ENCODE measurements at regions not wholly inside any gene's neighbourhood (a gene's known extent, or its start where the extent isn't known, plus 50 kb on each side); places are given as distances from the start of the nearest gene placed in this dataset.

DNA sequence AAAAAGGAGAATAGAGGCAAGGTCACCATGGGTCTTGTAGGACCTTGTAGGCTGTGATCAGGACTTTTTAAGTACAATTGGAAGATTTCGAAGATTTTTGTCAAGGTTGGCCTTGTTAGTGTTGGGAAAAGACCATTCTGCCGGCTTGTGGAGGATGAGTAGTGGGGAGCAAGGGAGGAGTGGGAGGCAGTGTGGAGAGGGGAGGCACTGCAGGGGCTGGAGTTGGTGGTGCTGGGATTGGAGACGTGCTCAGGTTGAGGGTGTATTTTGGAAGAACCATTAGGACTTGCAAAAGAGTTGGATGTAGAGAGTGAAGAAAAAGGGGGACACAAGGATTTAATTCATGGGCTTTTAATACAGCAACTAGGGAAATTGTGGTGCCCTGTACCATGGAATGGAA, 397.1 kb downstream of the TSN start:
- H3K4me3 ChIP-seq (ENCODE audit: low read depth, low read length) = no peak overlapping the region
- no peak for DNase-seq (ENCODE audit: low read depth)
- TF ChIP-seq MAX (IDR thresholded peaks at IDR 0.05; ENCODE audit: low read depth, low read length) (no peak), POLR2A (IDR thresholded peaks at IDR 0.05; ENCODE audit: extremely low read depth, insufficient read length) (no peak), CTCF (IDR thresholded peaks at IDR 0.05; ENCODE audit: low read depth, low read length) (no peak), MYC (IDR thresholded peaks at IDR 0.05; ENCODE audit: low read depth, low read length) (no peak)

GRCh38 chr2:122156176-122156890, 400.9 kb downstream of the TSN start:
- no peak for TF ChIP-seq MAX (IDR thresholded peaks at IDR 0.05; ENCODE audit: low read depth, low read length)
- TF ChIP-seq POLR2A (IDR thresholded peaks at IDR 0.05; ENCODE audit: extremely low read depth, insufficient read length) = no peak
- no peak for TF ChIP-seq CTCF (IDR thresholded peaks at IDR 0.05; ENCODE audit: low read depth, low read length)
- peak; percentile 9 for DNase-seq (ENCODE audit: low read depth)
- H3K4me3 ChIP-seq (ENCODE audit: low read depth, low read length) = no peak overlapping the region

DNA sequence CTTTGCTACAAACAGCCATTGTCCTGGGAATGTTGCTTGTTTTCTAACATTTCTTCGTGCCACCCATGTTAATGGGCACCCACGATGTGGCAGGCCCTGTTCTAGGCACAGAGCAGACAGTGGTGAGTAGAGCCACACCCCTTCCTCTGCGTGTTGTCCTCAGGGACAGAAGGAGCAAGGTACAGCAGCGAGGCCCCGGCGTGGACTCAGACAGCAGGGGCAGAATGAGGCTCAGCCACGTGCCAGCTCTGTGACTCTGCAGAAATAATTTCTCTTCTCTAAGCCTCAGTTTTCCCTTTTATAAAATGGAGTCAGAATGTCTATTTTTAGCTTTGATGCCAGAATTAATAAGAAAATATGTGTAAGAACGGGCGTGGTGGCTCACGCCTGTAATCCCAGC, 401.7 kb downstream of the TSN start:
- no peak for DNase-seq (ENCODE audit: low read depth)
- H3K4me3 ChIP-seq (ENCODE audit: low read depth, low read length) = no peak overlapping the region
- no peak for TF ChIP-seq MAX (IDR thresholded peaks at IDR 0.05; ENCODE audit: low read depth, low read length)
- TF ChIP-seq CTCF (IDR thresholded peaks at IDR 0.05; ENCODE audit: low read depth, low read length) = no peak
- TF ChIP-seq MYC (IDR thresholded peaks at IDR 0.05; ENCODE audit: low read depth, low read length) = no peak
- TF ChIP-seq POLR2A (IDR thresholded peaks at IDR 0.05; ENCODE audit: extremely low read depth, insufficient read length) = no peak

- DNase-seq (ENCODE audit: low read depth) = no peak
- H3K4me3 ChIP-seq (ENCODE audit: low read depth, low read length) = no peak overlapping the region
- no peak for TF ChIP-seq MYC (IDR thresholded peaks at IDR 0.05; ENCODE audit: low read depth, low read length)
- no peak for TF ChIP-seq CTCF (IDR thresholded peaks at IDR 0.05; ENCODE audit: low read depth, low read length)
- no peak for TF ChIP-seq POLR2A (IDR thresholded peaks at IDR 0.05; ENCODE audit: extremely low read depth, insufficient read length)
- no peak for TF ChIP-seq MAX (IDR thresholded peaks at IDR 0.05; ENCODE audit: low read depth, low read length)
Measured at GRCh38 chr2:122163617-122164016, 408.2 kb downstream of the TSN start.

GRCh38 chr2:122164964-122165363, 409.5 kb downstream of the TSN start:
- TF ChIP-seq CTCF (IDR thresholded peaks at IDR 0.05; ENCODE audit: low read depth, low read length) = no peak
- TF ChIP-seq MAX (IDR thresholded peaks at IDR 0.05; ENCODE audit: low read depth, low read length) = no peak
- TF ChIP-seq POLR2A (IDR thresholded peaks at IDR 0.05; ENCODE audit: extremely low read depth, insufficient read length) = no peak
- TF ChIP-seq MYC (IDR thresholded peaks at IDR 0.05; ENCODE audit: low read depth, low read length) = no peak
- DNase-seq (ENCODE audit: low read depth) = no peak
- H3K4me3 ChIP-seq (ENCODE audit: low read depth, low read length) = no peak overlapping the region
